SK-N-SH treated with all-trans-retinoic acid at 6 μM for 48 hours (cell line): ENCODE measurements at regions not wholly inside any gene's neighbourhood (a gene's known extent, or its start where the extent isn't known, plus 50 kb on each side); places are given as distances from the start of the nearest gene placed in this dataset.

Experiments
- ATAC-seq: fragments of 200-7000 bp; cut with Tn5 transposase; 3 replicates; pipeline ENCODE4 v1.9.1; 2020; ENCODE audit warnings: mild to moderate bottlenecking, moderate library complexity
- ARNTL ChIP-seq: fragments of 450-650 bp; formaldehyde crosslinking; IDR thresholded peaks from 2 replicates; pipeline ENCODE4 v1.5.0; 2020; ENCODE audit warnings: low read depth, mild to moderate bottlenecking, moderate library complexity, borderline replicate concordance
- BACH2 ChIP-seq: fragments of 250-450 bp; sonication (Bioruptor Pico); IDR thresholded peaks from 2 replicates; pipeline ENCODE4 v1.9.0; 2021; ENCODE audit warnings: mild to moderate bottlenecking, borderline replicate concordance
- CSRNP3 ChIP-seq: fragments of 250-450 bp; sonication (Bioruptor Pico); IDR thresholded peaks from 2 replicates; pipeline ENCODE4 v1.5.1; 2021; ENCODE audit warnings: mild to moderate bottlenecking, moderate library complexity
- ESRRG ChIP-seq: fragments of 250-450 bp; sonication (Bioruptor Pico); IDR thresholded peaks from 2 replicates; pipeline ENCODE4 v1.6.1; 2021; ENCODE audit warnings: mild to moderate bottlenecking
- GLIS3 ChIP-seq: fragments of 250-450 bp; sonication (Bioruptor Pico); IDR thresholded peaks from 2 replicates; pipeline ENCODE4 v1.5.0; 2020; ENCODE audit warnings: mild to moderate bottlenecking, moderate library complexity
- ISL1 ChIP-seq: fragments of 250-450 bp; sonication (Bioruptor Pico); IDR thresholded peaks from 2 replicates; pipeline ENCODE4 v2.1.2; 2022; ENCODE audit warnings: mild to moderate bottlenecking, moderate library complexity
- OSR1 ChIP-seq: fragments of 250-450 bp; sonication (Bioruptor Pico); IDR thresholded peaks from 2 replicates; pipeline ENCODE4 v1.8.0; 2022; ENCODE audit warnings: moderate library complexity, mild to moderate bottlenecking, inconsistent platforms
- PPARA ChIP-seq: fragments of 250-450 bp; sonication (Bioruptor Pico); IDR thresholded peaks from 2 replicates; pipeline ENCODE4 v1.5.0; 2020; ENCODE audit warnings: mild to moderate bottlenecking, borderline replicate concordance
- RARB ChIP-seq: fragments of 250-450 bp; sonication (Bioruptor Pico); IDR thresholded peaks from 2 replicates; pipeline ENCODE4 v1.8.0; 2021; ENCODE audit warnings: mild to moderate bottlenecking, moderate library complexity
- SNAI2 ChIP-seq: fragments of 250-450 bp; sonication (Bioruptor Pico); IDR thresholded peaks from 2 replicates; pipeline ENCODE4 v1.5.0; 2020; ENCODE audit warnings: mild to moderate bottlenecking, moderate library complexity
- TCF4 ChIP-seq: fragments of 250-450 bp; sonication (Bioruptor Pico); IDR thresholded peaks from 2 replicates; pipeline ENCODE4 v1.8.0; 2021; ENCODE audit warnings: mild to moderate bottlenecking, moderate library complexity, borderline replicate concordance
- TOX ChIP-seq: fragments of 250-450 bp; sonication (Bioruptor Pico); IDR thresholded peaks from 2 replicates; pipeline ENCODE4 v1.8.0; 2021; ENCODE audit warnings: mild to moderate bottlenecking, moderate library complexity, borderline replicate concordance
- ZC3H10 ChIP-seq: fragments of 250-450 bp; sonication (Bioruptor Pico); IDR thresholded peaks from 2 replicates; pipeline ENCODE4 v1.5.1; 2021; ENCODE audit warnings: mild to moderate bottlenecking, moderate library complexity
- ZFP3 ChIP-seq: fragments of 250-450 bp; sonication (Bioruptor Pico); IDR thresholded peaks from 2 replicates; pipeline ENCODE4 v1.5.0; 2020; ENCODE audit warnings: mild to moderate bottlenecking, moderate library complexity
- ZNF565 ChIP-seq: fragments of 450-650 bp; formaldehyde crosslinking; conservative IDR thresholded peaks from 2 replicates; pipeline ENCODE4 v1.5.0; 2020; ENCODE audit warnings: low read depth, mild to moderate bottlenecking, moderate library complexity
- ZNF70 ChIP-seq: fragments of 450-650 bp; formaldehyde crosslinking; IDR thresholded peaks from 2 replicates; pipeline ENCODE4 v1.5.0; 2020; ENCODE audit warnings: mild to moderate bottlenecking, moderate library complexity
- ZNF8 ChIP-seq: fragments of 450-650 bp; formaldehyde crosslinking; IDR thresholded peaks from 2 replicates; pipeline ENCODE4 v1.5.0; 2020; ENCODE audit warnings: mild to moderate bottlenecking, moderate library complexity
- TF ChIP-seq, protein P1 (sequence below): fragments of 250-450 bp; sonication (Bioruptor Pico); IDR thresholded peaks from 2 replicates; pipeline ENCODE4 v1.8.0; 2021; ENCODE audit warnings: low read depth, mild to moderate bottlenecking, moderate library complexity, borderline replicate concordance
- TF ChIP-seq, protein P2 (sequence below): fragments of 250-450 bp; sonication (Bioruptor Pico); IDR thresholded peaks from 2 replicates; pipeline ENCODE4 v1.5.1; 2020; ENCODE audit warnings: low read depth, mild to moderate bottlenecking, moderate library complexity
- TF ChIP-seq, protein P3 (sequence below): fragments of 250-450 bp; sonication (Bioruptor Pico); IDR thresholded peaks from 2 replicates; pipeline ENCODE4 v1.8.0; 2020; ENCODE audit warnings: mild to moderate bottlenecking, moderate library complexity, borderline replicate concordance

DNA sequence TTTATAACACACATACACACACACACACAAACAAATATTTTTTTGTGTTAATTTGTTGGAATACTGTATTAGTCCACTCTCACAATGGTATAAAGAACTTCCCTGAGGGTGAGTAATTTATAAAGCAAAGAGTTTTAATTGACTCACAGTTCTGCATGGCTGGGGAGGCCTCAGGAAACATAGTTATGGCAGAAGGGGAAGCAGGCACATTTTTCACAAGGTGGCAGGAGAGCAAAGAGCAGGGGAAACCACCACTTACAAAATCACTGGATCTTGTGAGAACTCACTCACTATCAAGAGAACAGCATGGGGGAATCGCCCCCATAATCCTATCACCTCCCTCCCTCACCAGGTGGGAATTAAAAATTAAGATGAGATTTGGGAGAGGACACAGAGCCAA lies 205.4 kb upstream of the PTPRD start:
- TF ChIP-seq, protein P1, sequence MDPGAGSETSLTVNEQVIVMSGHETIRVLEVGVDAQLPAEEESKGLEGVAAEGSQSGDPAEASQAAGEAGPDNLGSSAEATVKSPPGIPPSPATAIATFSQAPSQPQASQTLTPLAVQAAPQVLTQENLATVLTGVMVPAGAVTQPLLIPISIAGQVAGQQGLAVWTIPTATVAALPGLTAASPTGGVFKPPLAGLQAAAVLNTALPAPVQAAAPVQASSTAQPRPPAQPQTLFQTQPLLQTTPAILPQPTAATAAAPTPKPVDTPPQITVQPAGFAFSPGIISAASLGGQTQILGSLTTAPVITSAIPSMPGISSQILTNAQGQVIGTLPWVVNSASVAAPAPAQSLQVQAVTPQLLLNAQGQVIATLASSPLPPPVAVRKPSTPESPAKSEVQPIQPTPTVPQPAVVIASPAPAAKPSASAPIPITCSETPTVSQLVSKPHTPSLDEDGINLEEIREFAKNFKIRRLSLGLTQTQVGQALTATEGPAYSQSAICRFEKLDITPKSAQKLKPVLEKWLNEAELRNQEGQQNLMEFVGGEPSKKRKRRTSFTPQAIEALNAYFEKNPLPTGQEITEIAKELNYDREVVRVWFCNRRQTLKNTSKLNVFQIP (CRISPR knock-in tag): no peak
- no peak for TF ChIP-seq SNAI2 (CRISPR knock-in tag)
- TF ChIP-seq OSR1: no peak
- no peak for TF ChIP-seq ISL1 (CRISPR knock-in tag)
- TF ChIP-seq, protein P2, sequence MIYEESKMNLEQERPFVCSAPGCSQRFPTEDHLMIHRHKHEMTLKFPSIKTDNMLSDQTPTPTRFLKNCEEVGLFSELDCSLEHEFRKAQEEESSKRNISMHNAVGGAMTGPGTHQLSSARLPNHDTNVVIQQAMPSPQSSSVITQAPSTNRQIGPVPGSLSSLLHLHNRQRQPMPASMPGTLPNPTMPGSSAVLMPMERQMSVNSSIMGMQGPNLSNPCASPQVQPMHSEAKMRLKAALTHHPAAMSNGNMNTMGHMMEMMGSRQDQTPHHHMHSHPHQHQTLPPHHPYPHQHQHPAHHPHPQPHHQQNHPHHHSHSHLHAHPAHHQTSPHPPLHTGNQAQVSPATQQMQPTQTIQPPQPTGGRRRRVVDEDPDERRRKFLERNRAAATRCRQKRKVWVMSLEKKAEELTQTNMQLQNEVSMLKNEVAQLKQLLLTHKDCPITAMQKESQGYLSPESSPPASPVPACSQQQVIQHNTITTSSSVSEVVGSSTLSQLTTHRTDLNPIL: no peak
- TF ChIP-seq, protein P3, sequence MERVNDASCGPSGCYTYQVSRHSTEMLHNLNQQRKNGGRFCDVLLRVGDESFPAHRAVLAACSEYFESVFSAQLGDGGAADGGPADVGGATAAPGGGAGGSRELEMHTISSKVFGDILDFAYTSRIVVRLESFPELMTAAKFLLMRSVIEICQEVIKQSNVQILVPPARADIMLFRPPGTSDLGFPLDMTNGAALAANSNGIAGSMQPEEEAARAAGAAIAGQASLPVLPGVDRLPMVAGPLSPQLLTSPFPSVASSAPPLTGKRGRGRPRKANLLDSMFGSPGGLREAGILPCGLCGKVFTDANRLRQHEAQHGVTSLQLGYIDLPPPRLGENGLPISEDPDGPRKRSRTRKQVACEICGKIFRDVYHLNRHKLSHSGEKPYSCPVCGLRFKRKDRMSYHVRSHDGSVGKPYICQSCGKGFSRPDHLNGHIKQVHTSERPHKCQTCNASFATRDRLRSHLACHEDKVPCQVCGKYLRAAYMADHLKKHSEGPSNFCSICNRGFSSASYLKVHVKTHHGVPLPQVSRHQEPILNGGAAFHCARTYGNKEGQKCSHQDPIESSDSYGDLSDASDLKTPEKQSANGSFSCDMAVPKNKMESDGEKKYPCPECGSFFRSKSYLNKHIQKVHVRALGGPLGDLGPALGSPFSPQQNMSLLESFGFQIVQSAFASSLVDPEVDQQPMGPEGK (CRISPR knock-in tag): no peak
- no peak for TF ChIP-seq BACH2 (CRISPR knock-in tag)
- TF ChIP-seq ZC3H10: no peak
- no peak for TF ChIP-seq ZNF70 (CRISPR knock-in tag)
- no peak for TF ChIP-seq TOX
- TF ChIP-seq ZFP3 (CRISPR knock-in tag): no peak
- TF ChIP-seq TCF4 (CRISPR knock-in tag): no peak
- TF ChIP-seq ARNTL (CRISPR knock-in tag): no peak
- TF ChIP-seq ZNF565: no peak
- ATAC-seq: no peak

GRCh38 chr9:10835791-10836463 lies 223.1 kb upstream of the PTPRD start:
- TF ChIP-seq ZNF8 (CRISPR knock-in tag) (no peak), ZNF70 (CRISPR knock-in tag) (no peak), PPARA (CRISPR knock-in tag) (no peak), ESRRG (CRISPR knock-in tag) (no peak), ZFP3 (CRISPR knock-in tag) (no peak), ZNF565 (no peak), RARB (no peak)
- TF ChIP-seq, protein P1 (CRISPR knock-in tag): no peak
- TF ChIP-seq, all 23 proteins: peak for 0
- no peak for ATAC-seq

- no peak for ATAC-seq
- TF ChIP-seq, protein P2: no peak
- no peak for TF ChIP-seq SNAI2 (CRISPR knock-in tag)
- TF ChIP-seq TCF4 (CRISPR knock-in tag): no peak
- TF ChIP-seq, protein P3 (CRISPR knock-in tag): no peak
- no peak for TF ChIP-seq BACH2 (CRISPR knock-in tag)
- no peak for TF ChIP-seq ISL1 (CRISPR knock-in tag)
- no peak for TF ChIP-seq ARNTL (CRISPR knock-in tag)
- no peak for TF ChIP-seq PPARA (CRISPR knock-in tag)
- no peak for TF ChIP-seq ZFP3 (CRISPR knock-in tag)
- TF ChIP-seq OSR1: no peak
- TF ChIP-seq ZNF8 (CRISPR knock-in tag): no peak
- TF ChIP-seq, protein P1 (CRISPR knock-in tag): no peak
- TF ChIP-seq GLIS3: no peak
- no peak for TF ChIP-seq CSRNP3 (CRISPR knock-in tag)
- TF ChIP-seq, all 23 proteins: peak for 0
These were observed 230.3 kb upstream of the PTPRD start for GRCh38 chr9:10843151-10843550.
